Body of pancreas (tissue), 4 donors: ENCODE measurements at regions not wholly inside any gene's neighbourhood (a gene's known extent, or its start where the extent isn't known, plus 50 kb on each side); places are given as distances from the start of the nearest gene placed in this dataset.

Experiments used
- POLR2A ChIP-seq, 3 donors: fragments of 450-650 bp; IDR thresholded peaks; one replicate each; pipeline ENCODE4 v1.6.1; 2016; ENCODE audit warnings: antibody characterized with exemption in 3 of 3, mild to moderate bottlenecking in 2 of 3
- TF ChIP-seq, protein P1 (sequence below), 7 experiments: fragments of 450-650 bp in 4 of 7; fragments of 200-600 bp in 3 of 7; sonication (generic) in 3 of 7; IDR thresholded peaks; one replicate each; pipeline ENCODE4 v1.5.1; 2016 to 2019; ENCODE audit warnings: antibody characterized with exemption in 7 of 7

DNA sequence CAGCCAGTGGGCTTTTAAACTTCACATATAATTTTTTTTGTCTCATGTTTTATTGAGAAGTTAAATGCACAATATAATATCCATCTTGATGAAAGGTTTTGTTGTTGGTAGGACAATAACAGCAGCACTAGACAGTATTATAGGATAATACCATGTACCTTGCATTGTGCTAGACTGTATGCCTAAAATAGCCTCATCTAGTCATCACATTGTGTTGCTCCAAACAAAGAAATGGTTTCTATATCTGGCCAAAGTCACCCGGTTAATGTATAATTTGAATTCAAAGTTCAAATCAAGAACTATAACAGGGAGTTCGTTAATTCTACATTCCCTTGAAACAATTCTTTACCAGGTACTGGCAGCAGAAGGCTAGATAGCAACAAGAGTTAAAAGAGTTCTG is 104.9 kb downstream of the KCNJ2 start:
- TF ChIP-seq, protein P1, sequence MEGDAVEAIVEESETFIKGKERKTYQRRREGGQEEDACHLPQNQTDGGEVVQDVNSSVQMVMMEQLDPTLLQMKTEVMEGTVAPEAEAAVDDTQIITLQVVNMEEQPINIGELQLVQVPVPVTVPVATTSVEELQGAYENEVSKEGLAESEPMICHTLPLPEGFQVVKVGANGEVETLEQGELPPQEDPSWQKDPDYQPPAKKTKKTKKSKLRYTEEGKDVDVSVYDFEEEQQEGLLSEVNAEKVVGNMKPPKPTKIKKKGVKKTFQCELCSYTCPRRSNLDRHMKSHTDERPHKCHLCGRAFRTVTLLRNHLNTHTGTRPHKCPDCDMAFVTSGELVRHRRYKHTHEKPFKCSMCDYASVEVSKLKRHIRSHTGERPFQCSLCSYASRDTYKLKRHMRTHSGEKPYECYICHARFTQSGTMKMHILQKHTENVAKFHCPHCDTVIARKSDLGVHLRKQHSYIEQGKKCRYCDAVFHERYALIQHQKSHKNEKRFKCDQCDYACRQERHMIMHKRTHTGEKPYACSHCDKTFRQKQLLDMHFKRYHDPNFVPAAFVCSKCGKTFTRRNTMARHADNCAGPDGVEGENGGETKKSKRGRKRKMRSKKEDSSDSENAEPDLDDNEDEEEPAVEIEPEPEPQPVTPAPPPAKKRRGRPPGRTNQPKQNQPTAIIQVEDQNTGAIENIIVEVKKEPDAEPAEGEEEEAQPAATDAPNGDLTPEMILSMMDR (IDR thresholded peaks at IDR 0.05): no peak
- no peak for TF ChIP-seq POLR2A (IDR thresholded peaks at IDR 0.05)
